Ectodermal cell (in vitro differentiated cells): ENCODE measurements at regions not wholly inside any gene's neighbourhood (a gene's known extent, or its start where the extent isn't known, plus 50 kb on each side); places are given as distances from the start of the nearest gene placed in this dataset.
"Not testable (repeated sequence)": the region's sequence is repeated elsewhere in the genome, so short reads cannot be mapped to it uniquely, and the experiment has no call there.

ENCODE experiments used
- H3K27ac ChIP-seq: 2 replicates; pipeline ENCODE4 v1.7.0; 2013; ENCODE audit warnings: mild to moderate bottlenecking, low read depth, low read length; ENCODE audit not compliant: insufficient read depth, poor library complexity, severe bottlenecking
- H3K27me3 ChIP-seq: 2 replicates; pipeline ENCODE4 v1.7.0; 2013; ENCODE audit warnings: mild to moderate bottlenecking, low read length; ENCODE audit not compliant: insufficient read depth, control insufficient read depth, poor library complexity, severe bottlenecking
- H3K36me3 ChIP-seq: one replicate; pipeline ENCODE4 v1.7.0; 2013; ENCODE audit warnings: low read length; ENCODE audit not compliant: control insufficient read depth, insufficient read depth
- H3K4me1 ChIP-seq: one replicate; pipeline ENCODE4 v1.7.0; 2013; ENCODE audit warnings: low read length; ENCODE audit not compliant: control insufficient read depth, insufficient read depth
- H3K4me3 ChIP-seq: 2 replicates; pipeline ENCODE4 v1.7.0; 2013; ENCODE audit warnings: low read depth, low read length, control low read depth; ENCODE audit not compliant: insufficient read depth
- H3K9me3 ChIP-seq: 2 replicates; pipeline ENCODE4 v1.7.0; 2013; ENCODE audit warnings: mild to moderate bottlenecking, low read length, moderate library complexity; ENCODE audit not compliant: control insufficient read depth
- WGBS, 2 experiments: methylation state at CpG; one replicate each; pipeline ENCODE4 v1.1.7; 2013; ENCODE audit warnings: missing lambda C conversion rate in 2 of 2; 5-methylcytosine and 5-hydroxymethylcytosine counted together

DNA sequence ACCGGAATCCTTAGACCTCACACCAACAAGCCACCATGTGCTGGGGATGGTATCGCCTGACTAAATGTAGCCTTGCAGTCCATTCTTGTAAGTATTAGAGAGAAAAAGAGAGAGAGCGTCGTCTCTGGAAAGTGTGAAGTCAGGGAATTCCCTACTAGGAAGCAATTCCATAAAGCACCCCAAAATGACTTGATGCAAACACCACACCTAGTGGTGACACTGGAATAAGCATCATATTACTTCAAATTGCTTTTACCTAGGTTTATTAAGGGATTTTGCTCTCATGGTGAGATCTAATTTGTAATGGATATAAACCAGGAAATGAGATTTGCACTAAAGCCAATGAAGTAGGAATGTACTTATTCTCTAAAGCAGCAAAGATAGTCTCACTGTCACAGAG is 111.4 kb upstream of the METTL9 start:
- not testable (repeated sequence) for H3K27me3 ChIP-seq, H3K4me3 ChIP-seq, H3K36me3 ChIP-seq, H3K9me3 ChIP-seq, H3K27ac ChIP-seq, H3K4me1 ChIP-seq
- 92 to 100% methylated on average over 2 of the region's 4 CpGs for WGBS, 2 experiments

DNA sequence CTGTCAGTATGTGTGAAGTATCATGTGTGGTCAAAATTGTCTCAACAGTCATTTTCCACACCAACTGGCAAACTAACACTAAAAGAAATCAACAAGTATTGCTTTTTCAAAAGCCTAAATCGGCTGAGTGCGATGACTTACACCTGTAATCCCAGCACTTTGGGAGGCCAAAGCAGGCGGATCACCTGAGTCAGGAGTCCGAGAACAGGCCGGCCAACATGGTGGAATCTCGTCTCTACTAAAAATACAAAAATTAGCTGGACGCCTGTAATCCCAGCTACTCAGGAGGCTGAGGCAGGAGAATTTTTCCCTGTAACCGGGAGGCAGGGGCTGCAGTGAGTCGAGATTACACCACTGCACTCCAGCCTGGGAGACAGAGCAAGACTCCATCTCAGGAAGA is 100.3 kb upstream of the METTL9 start:
- not testable (repeated sequence) for H3K36me3 ChIP-seq, H3K4me3 ChIP-seq, H3K27me3 ChIP-seq, H3K9me3 ChIP-seq, H3K4me1 ChIP-seq, H3K27ac ChIP-seq
- 73 to 100% methylated on average over 3 of the region's 9 CpGs for WGBS, 2 experiments

DNA sequence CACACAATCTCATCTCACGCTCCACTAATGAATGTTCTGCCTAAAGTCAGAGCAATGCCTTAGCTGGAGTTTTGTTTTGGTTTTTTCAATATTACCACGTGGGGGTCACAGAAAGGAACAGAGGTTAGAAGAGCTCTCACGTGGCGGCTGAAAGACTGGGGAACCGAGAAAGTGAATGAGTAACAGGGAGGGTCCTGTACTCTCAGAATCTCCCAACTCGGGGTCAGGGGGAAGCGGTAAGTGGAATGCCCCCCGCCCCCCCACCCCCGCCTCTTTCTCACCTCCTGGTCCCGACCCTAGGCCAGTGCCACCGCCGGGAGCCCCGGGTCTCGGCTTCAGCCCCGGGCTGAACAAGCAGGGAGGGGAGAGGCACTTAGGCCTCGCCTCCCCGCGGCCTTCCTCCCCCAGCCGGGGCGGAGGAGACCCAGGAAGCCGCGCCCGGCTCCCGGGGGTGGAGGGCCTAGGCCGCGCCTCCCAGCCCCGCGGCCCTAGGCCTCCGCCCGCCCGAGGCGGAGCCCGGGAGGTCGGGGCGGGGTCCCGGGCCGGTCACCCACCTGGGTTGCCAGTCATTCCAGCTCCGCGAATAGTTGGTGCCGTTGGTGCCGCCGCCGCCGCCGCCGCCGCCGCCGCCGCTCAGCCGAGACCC is 98.0 kb upstream of the METTL9 start:
- Histone ChIP-seq H3K4me3 (peak overlapping the region; percentile 73), H3K27ac (peak overlapping the region; percentile 94)
- H3K36me3 ChIP-seq, H3K27me3 ChIP-seq, H3K9me3 ChIP-seq, H3K4me1 ChIP-seq: not testable (repeated sequence)
- 0% methylated on average over 39 of the region's 51 CpGs for WGBS, 2 experiments

DNA sequence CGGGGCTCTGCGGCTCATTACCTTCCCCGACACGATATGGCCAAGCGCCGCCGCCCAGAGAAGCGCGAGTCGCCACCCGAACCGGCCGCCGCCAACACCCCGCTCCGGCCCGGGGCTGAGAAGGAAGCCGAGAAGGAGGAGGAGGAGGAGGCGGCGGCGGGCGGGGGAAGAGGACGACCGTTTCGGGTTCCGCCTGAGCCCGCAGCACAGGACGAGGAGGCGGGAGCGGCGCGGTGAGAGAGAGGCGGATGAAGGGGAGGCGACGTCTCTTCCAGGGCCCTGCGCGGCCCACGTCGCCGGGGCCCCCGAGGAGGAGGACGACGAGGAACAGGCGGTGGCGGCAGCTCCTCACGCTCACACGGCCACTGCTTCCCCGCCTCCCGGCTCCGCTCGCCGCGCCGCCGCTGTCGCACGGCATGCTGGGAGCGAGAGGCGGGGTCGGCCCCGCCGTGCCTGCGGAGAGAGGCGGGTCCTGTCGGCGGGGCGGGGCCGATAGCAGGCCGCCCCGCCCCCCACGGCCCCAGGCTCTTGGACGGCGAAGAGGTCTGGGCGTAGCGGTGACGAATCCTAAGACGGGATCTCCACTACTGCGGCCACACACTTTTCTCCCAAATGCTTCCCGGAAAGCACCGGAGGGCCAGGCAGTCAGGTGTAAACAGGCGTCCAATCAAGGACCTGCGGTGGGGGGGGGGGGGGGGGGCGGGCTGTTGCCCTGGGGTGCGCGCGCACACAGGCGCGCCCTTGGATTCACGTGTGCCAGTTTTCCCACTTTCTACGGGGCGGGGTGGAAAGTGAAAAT is 97.3 kb upstream of the METTL9 start:
- Histone ChIP-seq H3K9me3 (no peaks in the 10 kb centered on the region), H3K27me3 (no peaks in the 10 kb centered on the region), H3K36me3 (no peaks in the 10 kb centered on the region), H3K4me3 (peak overlapping the region; percentile 73), H3K4me1 (no peaks in the 10 kb centered on the region), H3K27ac (peak overlapping the region; percentile 94)
- 0% methylated on average over 85 to 90 of the region's 91 CpGs for WGBS, 2 experiments

DNA sequence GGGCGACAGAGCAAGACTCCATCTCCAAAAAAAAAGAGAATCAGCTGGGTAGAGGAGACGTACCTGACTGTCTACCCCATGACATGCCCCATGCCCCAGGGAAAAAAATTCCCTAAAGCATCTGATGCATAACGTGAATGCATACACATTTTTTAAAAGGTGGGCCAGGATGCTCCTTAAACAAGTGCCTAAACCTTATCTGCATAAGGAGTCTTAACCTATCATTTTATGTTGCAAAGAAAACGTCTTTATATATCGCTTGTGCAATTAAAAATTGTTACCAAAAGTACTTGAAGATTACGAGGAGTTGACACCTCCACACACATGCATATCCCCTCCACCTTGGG is 95.8 kb upstream of the METTL9 start:
- H3K36me3 ChIP-seq, H3K27ac ChIP-seq, H3K9me3 ChIP-seq, H3K27me3 ChIP-seq, H3K4me1 ChIP-seq, H3K4me3 ChIP-seq: not testable (repeated sequence)
- WGBS, 2 experiments: 94 to 96% methylated on average over 6 of the region's 6 CpGs

DNA sequence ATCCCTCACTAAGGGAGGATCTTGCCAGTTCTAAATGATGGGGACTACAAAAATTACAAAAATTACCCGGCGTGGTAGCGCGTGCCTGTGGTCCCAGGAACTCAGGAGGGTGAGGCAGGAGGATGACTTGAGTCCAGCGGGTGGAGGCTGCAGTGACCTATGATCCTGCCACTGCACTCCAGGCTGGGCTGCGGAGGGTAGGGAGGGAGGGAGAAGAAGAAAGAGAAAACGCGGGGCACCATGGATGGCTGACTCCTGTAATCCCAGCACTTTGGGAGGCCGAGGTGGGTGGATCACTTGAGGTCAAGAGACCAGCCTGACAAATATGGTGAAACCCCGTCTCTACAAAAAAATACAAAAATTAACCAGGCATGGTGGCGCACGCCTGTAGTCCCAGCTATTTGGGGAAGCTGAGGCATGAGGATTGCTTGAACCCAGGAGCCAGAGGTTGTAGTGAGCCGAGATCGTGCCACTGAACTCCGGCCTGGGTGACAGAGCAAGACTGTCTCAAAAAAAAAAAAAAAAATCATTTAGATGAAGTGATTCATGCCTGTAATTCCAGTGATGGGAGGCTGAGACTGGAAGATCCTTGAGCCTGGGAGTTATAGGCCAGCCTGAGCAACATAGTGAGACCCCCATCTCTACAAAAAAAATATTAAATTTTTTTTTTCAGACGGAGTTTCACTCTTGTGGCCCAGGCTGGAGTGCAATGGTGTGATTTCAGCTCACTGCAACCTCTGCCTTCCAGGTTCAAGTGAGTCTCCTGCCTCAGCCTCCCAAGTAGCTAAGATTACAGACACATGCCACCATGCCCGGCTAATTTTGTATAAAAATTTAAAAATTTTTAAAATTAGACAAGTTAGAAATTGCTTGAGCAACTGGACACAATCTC is 95.2 kb upstream of the METTL9 start:
- H3K9me3 ChIP-seq, H3K4me1 ChIP-seq, H3K27me3 ChIP-seq, H3K4me3 ChIP-seq, H3K36me3 ChIP-seq, H3K27ac ChIP-seq: not testable (repeated sequence)
- 90 to 94% methylated on average over 17 of the region's 17 CpGs for WGBS, 2 experiments

DNA sequence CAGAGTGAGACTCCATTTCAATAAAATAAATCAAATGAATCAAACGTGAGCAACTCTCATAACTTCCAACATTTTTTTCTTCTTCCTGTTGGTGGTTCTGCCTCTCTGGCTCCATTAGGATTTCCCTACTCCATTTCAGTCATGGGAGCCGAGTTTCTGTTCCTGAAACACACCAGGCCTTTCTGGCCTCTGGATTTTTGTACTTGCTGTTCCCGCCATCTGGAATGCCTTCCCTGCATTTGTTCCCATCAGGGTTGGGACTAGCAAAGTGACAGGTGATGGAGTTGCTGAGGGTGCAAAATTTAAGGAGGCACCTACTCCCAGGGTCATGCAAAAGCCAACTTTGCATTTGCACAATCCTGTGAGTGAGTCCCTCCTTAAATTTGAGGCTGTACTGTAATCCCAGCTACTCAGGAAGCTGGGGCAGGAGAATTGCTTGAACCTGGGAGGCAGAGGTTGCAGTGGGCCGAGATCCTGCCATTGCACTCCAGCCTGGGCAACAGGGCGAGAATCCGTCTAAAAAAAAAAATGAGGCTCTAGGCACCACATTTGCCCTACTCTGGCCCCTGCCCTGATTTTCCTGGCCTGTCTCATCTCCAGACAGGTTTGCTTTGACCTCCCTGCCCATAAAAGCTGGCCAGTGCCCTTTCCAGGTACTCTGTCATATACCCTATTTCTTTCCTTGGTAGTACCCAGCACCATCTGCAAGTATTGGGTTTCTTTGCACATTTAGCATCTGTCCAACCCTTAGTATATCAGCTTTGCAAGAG is 93.4 kb upstream of the METTL9 start:
- H3K27me3 ChIP-seq: not testable (repeated sequence)

DNA sequence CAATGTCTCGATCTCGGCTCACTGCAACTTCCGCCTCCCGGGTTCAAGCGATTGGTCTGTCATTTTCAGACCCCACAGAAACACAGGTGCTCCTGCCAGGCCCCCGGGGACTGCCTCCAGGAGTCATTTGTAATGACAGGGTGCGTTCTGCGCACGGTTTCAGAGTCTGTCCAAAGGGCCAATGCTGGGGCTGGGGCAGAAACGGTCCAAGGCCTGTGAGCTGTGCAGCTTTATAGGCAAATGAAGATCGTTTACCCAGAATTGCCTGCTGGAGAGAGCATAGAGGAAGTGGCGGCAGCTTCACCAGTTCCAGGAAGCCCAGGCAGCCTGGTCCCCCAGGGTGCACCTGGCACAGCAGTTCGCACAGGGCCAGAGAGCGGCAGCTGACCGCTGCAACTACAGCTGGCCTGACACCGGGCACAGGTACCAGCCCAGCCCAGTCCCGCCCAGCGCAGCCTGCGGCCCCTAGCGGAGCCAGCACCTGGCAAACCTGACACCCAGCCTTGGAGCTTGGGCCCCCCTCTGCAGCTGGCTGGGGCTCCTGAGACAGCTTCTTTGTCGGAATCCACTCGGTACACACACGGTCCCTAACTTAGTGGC is 92.4 kb upstream of the METTL9 start:
- H3K9me3 ChIP-seq, H3K36me3 ChIP-seq, H3K27me3 ChIP-seq, H3K4me3 ChIP-seq, H3K27ac ChIP-seq: not testable (repeated sequence)
- H3K4me1 ChIP-seq: peaks cover 11% of the 10 kb centered on the region
- 93 to 94% methylated on average over 23 of the region's 23 CpGs for WGBS, 2 experiments

More for the DNA sequence above, 93.4 kb upstream of the METTL9 start:
- not testable (repeated sequence) for H3K36me3 ChIP-seq, H3K9me3 ChIP-seq, H3K4me3 ChIP-seq, H3K27ac ChIP-seq, H3K4me1 ChIP-seq
- WGBS, 2 experiments: 92% methylated on average over 6 of the region's 6 CpGs

DNA sequence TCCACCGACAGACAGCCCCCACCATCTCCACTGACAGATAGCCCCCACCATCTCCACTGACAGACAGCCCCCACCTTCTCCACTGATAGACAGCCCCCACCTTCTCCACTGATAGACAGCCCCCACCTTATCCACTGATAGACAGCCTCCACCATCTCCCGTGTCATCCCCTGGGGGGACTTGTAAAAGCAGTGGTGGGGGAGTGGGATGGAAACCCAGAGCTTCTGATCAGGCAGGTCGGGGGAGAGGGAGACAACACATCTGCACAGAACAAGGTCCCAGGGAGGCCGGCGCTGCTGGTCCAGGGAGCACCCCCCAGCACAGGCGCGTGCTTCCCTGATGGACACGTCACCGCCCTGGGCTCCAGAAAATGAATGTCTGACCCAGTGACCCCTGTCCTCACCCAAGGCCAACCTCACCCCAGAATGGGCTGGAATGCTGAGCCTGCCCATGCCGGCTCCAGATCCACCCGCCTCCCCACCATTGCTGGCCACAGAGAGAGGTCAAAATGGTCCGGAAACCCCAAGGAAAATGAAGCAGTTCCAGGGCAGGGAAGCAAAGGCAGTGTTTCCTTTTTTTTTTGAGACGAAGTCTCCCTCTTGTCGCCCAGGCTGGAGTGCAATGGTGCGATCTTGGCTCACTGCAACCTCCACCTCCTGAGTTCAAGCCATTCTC is 91.6 kb upstream of the METTL9 start:
- not testable (repeated sequence) for H3K27me3 ChIP-seq, H3K9me3 ChIP-seq, H3K27ac ChIP-seq, H3K4me3 ChIP-seq, H3K36me3 ChIP-seq
- peaks cover 18% of the 10 kb centered on the region for H3K4me1 ChIP-seq
- 91 to 93% methylated on average over 14 of the region's 15 CpGs for WGBS, 2 experiments
